Ecto neural progenitor cell (in vitro differentiated cells): ENCODE measurements at regions not wholly inside any gene's neighbourhood (a gene's known extent, or its start where the extent isn't known, plus 50 kb on each side); places are given as distances from the start of the nearest gene placed in this dataset.

Experiments
- DNase-seq: peaks from one replicate; pipeline ENCODE4 v3.0.0-alpha.2; 2018; ENCODE audit warnings: low spot score

DNA sequence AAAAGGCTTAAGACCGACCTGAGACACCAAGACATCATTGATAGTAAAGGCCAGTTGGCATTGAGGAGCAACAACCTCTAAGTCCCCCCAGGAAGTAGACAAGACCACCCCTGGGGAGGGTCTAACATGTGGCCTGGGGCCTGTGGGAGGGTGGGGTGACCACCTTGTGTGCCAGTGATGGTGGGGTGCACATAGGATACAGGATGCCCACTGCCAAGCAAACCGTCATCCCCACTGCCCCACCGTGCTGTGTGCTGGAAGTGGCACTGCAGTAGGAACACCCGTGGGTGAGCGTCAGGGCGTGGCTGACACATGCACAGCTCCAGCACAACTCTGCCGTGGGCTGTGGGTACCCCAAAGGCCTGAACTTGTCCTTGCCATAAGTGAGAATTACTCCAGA, 84.3 kb upstream of the LGALSL start:
- DNase-seq: no peak

GRCh38 chr2:64371727-64372126, 82.2 kb upstream of the LGALSL start:
- peak; percentile 4 for DNase-seq

DNA sequence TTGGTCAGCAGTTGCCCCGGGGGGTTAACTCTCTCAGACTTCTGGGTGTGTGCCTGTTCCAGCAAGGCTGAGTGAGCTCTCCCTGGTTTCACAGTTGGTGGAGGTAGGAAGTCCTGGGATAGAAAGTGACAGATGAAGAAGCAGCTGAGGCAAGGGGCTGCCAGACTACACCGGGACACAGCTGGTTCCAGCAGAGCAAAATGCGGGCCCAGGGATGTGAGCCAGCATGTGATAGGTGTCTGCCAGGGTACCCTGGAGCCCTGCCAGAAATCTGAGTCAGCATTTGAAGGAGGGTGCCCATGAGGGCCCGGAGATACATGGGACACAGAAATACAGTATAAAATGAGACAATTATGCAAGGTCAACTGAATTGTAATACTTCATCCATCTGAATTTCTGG, 79.3 kb upstream of the LGALSL start:
- DNase-seq: peak; percentile 21

- peak; percentile 12 for DNase-seq
Measured at GRCh38 chr2:64376926-64377325, 77.0 kb upstream of the LGALSL start.

DNA sequence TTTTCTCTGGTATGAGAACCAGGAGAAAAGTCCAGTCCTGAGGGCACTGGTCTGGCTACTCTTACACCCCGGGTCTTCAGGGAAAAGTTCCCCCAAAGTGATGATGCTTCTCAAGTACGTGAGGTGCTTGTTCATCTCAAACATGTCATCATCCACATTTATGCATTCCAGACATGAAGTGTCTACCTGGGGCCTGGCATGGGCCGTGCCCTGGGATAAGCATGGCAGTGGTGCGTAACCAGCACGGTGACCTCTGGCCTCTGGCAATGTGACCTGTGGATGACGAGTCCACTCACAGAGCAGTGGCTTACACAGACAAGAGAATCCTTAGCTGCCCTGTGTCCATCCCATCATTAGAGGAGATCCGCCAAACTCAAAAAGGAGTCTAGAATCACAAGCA, 74.8 kb upstream of the LGALSL start:
- no peak for DNase-seq

DNA sequence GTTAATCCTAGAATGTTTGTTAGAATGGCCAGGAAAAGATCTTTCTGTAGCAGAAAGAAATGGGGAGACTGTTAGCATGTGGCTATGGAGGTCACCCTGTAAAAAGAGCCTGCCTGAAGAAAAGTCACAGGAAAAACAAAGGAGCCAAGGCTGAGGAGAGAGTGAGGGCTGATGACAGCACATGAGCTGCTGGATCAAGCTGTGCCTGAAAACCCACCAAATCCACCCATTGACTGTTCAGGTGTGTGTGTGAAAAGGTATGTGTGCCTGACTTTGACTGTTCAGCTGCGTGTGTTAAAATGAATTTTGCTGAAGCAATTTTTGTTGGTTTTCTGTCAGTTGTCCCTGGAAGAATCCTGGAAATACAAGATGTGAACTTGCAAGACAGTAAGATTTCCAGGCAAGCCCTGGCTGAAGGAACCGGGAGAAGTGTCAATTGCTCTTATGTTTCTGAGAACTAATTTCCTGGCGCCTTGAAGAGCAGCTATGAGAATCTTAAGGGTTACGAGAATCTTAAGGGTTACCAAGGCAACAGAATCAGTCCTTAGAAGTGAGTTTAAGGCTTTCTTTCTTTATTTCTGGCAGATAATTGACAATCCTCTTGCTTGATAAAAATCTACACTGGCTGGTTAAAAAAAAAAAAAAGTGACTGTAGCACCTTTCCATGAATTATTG, 73.0 kb upstream of the LGALSL start:
- no peak for DNase-seq

- peak; percentile 22 for DNase-seq
Measured at GRCh38 chr2:64383016-64383591, 70.9 kb upstream of the LGALSL start.

DNA sequence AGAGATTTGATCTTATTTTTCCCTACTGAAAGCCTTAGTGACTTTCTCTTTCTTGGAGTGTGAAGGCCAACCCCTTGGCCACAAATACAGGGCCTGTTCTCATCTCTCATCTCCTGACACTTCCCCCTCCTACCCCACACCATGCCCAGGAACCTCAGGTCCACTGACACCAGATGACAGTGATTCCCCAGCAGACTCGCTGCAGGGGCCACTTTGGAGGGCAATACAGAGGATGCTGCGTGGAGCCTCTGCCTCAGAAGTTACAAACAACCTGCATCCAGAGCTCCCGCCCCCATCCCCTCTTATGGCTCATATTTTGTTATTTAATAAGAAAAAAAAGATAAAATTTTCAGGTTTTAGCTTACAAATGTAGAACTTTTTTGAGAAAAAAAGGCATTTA, 70.1 kb upstream of the LGALSL start:
- DNase-seq: peak; percentile 19

- peak; percentile 15 for DNase-seq
Measured at GRCh38 chr2:64386676-64387075, 67.3 kb upstream of the LGALSL start.

DNA sequence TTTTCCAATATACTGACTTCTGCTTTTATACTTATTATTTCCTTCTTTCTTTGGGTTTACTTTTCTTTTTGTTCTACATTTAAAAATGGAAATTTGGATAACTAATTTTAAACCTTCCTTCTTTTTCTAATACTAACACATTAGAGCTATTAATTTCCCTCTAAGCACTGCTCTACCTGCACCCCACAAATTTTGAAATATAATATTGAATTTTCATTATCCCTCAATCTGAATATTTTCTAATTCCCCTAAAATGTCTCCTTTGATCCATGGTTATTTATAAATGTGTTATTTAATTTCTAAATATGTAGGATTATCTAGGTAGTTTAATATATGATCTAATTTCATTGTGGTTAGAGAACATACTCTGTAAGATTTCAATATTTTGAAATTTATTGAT, 63.4 kb upstream of the LGALSL start:
- DNase-seq: no peak

DNA sequence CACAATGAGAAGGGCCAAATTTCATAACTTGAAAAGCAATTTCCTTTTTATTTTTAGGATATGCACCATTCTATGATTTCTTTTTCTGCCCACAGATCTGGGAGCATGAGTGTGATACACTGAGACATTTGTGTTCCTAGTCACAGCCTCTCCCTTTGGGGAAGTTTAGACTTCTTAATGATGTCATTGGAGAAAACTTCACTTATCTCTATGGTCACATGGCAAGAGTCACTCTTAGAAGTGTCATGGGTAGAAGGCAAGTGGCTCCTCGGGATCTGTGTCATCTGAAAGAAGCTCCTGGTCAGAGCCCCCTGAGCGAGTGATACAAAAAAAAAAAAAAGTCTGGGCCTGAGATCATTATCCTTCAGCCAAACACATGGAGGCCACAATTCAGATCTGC, 62.5 kb upstream of the LGALSL start:
- peak; percentile 1 for DNase-seq

GRCh38 chr2:64391940-64392339, 62.0 kb upstream of the LGALSL start:
- peak; percentile 21 for DNase-seq

DNA sequence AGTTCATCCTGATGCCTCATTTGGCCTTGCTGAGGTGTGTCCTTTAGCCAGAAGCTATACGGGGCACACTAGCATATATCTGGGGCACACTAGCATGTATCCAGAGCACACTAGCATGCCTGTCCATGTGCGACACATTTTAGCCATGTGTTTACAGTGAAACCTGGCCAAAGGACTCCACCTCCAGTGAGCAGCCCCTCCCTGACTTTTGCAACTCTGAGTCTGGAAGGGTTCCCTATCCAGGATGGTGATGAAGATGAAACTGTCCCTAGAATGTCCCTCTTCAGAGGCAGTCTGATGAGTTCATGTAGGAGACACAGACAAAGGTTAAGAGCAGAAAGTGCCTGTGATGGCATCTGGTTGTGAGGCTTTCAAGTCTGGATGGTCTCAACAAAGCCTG, 61.4 kb upstream of the LGALSL start:
- peak; percentile 17 for DNase-seq

DNA sequence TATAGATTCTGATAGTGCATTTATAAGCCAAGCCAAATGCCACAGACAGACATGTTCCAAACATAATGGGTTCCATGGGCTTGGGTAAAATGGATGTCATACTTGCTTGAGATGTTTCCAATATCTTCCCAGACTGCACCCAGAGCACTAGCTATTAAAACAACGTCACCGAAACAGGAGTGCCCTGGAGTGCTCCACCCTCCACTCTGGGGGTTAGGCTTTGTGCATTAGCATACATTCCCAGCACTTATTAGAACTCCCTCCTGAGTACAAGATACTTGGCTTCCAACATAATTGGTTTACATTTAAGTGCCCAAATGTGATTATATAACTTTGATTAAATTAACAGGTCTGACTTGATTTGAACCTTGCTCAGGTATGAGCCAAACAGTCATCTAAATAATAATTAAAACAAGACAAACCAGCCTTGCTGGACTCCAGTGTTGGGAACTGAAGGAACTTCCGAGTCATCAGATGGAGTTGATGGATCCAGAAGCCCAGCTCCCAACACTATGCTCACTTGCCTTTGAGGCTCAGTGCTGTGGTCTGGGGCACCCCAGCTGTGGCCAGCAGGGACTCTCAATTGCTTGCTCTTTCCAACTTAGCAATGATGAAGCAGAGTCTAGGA, 60.5 kb upstream of the LGALSL start:
- peak; percentile 29 for DNase-seq

DNA sequence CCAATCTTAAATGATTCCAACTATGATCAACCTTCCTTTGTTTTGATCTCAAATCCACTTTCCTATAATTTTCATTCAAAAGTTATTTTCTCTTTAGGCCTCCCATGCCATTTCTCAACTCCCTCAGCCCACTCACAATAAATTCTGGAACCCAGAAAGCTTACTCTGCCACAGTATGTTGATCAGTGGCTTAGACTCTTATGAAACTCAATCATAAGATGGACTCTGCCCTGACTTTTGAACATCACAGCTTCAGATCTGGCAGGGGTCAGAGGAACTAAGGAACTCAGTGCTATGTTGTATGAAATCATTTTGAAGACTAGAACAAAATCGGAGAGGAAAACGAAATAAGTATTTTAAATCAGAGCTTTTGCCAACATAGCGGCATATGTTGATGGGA, 59.8 kb upstream of the LGALSL start:
- peak; percentile 0 for DNase-seq

DNA sequence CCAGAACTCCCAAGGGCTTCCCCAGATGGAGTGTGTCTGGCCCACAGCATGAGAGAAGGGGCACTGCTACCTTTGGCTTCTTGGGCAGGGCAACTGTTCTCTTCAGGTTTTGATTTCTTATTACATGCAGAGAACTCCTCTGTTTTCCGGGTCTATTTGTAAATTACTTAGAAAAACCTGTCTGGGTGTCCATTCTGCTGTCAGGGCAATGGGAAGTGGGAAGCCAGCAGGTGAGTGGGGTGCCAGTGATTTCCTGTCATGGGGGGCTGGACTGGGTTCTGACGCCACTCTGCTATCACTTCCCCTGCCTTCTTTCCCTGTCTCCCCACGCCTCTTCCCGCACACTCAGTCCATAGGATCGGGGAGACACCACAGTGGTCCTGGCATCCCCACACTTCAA, 58.0 kb upstream of the LGALSL start:
- peak; percentile 16 for DNase-seq

- peak; percentile 34 for DNase-seq
Measured at GRCh38 chr2:64396551-64396950, 57.4 kb upstream of the LGALSL start.

GRCh38 chr2:64398516-64399129, 55.3 kb upstream of the LGALSL start:
- no peak for DNase-seq

DNA sequence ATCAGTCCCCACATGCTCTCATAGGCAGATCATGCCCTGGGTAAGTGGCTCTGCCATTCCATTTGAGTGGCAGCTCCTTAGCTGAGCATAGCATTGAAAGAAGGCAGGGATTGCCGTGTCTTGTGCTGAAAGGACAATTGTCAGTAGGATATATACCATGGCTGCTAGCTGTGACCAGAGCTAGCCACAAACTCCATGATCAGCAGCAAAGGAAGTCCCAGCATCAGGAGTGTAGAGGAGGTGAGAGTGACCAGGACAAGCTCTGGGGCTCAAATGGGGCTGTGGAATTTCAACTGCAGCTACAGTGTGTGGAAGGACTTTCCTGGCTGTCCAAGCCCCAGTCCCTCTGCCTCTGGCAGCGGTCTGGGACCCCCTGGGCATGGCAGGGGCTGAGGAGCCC, 54.4 kb upstream of the LGALSL start:
- peak; percentile 38 for DNase-seq

- DNase-seq: no peak
Measured at GRCh38 chr2:64400105-64400728, 53.7 kb upstream of the LGALSL start.

GRCh38 chr2:64400733-64401528, 53.0 kb upstream of the LGALSL start:
- peak; percentile 48 for DNase-seq

GRCh38 chr2:64401529-64401880, 52.5 kb upstream of the LGALSL start:
- peak; percentile 42 for DNase-seq
